PC-3 (cell line): ENCODE measurements at regions not wholly inside any gene's neighbourhood (a gene's known extent, or its start where the extent isn't known, plus 50 kb on each side); places are given as distances from the start of the nearest gene placed in this dataset.

Experiments used
- CTCF ChIP-seq: fragments of 300-600 bp; sonication (generic); conservative IDR thresholded peaks from 2 replicates; pipeline ENCODE4 v1.5.1; 2017; ENCODE audit warnings: antibody characterized with exemption, low read depth, mild to moderate bottlenecking, low read length
- EZH2phosphoT487 ChIP-seq: fragments of 300-600 bp; sonication (generic); IDR thresholded peaks from 2 replicates; pipeline ENCODE4 v1.6.1; 2018; ENCODE audit warnings: mild to moderate bottlenecking, antibody characterized with exemption, low read length, borderline replicate concordance

GRCh38 chr21:15935530-15935929 is 205.7 kb downstream of the USP25 start:
- TF ChIP-seq CTCF = no peak
- no peak for TF ChIP-seq EZH2phosphoT487
